DOHH2 (cell line): ENCODE measurements at regions not wholly inside any gene's neighbourhood (a gene's known extent, or its start where the extent isn't known, plus 50 kb on each side); places are given as distances from the start of the nearest gene placed in this dataset.

Experiments used
- EZH2phosphoT487 ChIP-seq: fragments of 200-600 bp; sonication (generic); IDR thresholded peaks from 2 replicates; pipeline ENCODE4 v1.6.1; 2017; ENCODE audit warnings: borderline replicate concordance, mild to moderate bottlenecking, antibody characterized with exemption, low read length, moderate library complexity, mixed read lengths
- TF ChIP-seq, protein P1 (sequence below): fragments of 200-600 bp; sonication (generic); IDR thresholded peaks from one replicate; pipeline ENCODE4 v1.5.1; 2014; ENCODE audit warnings: antibody characterized with exemption, mild to moderate bottlenecking, low read depth, low read length; ENCODE audit not compliant: poor library complexity, severe bottlenecking

DNA sequence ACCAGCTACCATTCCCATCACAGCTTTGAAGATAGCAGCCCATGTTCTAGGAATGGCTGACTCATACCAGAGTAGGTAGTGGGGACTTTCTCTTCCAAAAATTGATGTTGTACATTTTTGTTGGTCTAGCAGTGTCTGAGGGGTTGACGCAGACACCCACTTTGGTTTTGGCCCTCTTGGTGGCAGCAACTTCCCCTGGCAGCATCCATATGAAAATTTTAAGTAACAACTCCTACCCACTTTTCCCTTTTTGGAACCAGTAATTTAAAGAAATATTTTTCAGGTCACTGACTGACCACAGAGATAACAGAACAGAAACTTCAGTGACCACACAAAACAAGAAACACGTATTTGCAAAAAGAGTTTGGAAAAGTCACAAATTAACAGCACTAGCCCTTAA is 162.0 kb upstream of the TMCC3 start:
- TF ChIP-seq, protein P1, sequence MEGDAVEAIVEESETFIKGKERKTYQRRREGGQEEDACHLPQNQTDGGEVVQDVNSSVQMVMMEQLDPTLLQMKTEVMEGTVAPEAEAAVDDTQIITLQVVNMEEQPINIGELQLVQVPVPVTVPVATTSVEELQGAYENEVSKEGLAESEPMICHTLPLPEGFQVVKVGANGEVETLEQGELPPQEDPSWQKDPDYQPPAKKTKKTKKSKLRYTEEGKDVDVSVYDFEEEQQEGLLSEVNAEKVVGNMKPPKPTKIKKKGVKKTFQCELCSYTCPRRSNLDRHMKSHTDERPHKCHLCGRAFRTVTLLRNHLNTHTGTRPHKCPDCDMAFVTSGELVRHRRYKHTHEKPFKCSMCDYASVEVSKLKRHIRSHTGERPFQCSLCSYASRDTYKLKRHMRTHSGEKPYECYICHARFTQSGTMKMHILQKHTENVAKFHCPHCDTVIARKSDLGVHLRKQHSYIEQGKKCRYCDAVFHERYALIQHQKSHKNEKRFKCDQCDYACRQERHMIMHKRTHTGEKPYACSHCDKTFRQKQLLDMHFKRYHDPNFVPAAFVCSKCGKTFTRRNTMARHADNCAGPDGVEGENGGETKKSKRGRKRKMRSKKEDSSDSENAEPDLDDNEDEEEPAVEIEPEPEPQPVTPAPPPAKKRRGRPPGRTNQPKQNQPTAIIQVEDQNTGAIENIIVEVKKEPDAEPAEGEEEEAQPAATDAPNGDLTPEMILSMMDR = no peak
- no peak for TF ChIP-seq EZH2phosphoT487
